PC-3 (cell line): ENCODE measurements at regions not wholly inside any gene's neighbourhood (a gene's known extent, or its start where the extent isn't known, plus 50 kb on each side); places are given as distances from the start of the nearest gene placed in this dataset.

Experiments
- CTCF ChIP-seq: fragments of 300-600 bp; sonication (generic); conservative IDR thresholded peaks from 2 replicates; pipeline ENCODE4 v1.5.1; 2017; ENCODE audit warnings: antibody characterized with exemption, low read depth, mild to moderate bottlenecking, low read length
- EZH2 ChIP-seq: fragments of 300-600 bp; sonication (generic); IDR thresholded peaks from one replicate; pipeline ENCODE4 v1.6.1; 2017; ENCODE audit warnings: antibody characterized with exemption, mild to moderate bottlenecking, low read length; ENCODE audit not compliant: unreplicated experiment
- EZH2phosphoT487 ChIP-seq: fragments of 300-600 bp; sonication (generic); IDR thresholded peaks from 2 replicates; pipeline ENCODE4 v1.6.1; 2018; ENCODE audit warnings: mild to moderate bottlenecking, antibody characterized with exemption, low read length, borderline replicate concordance

GRCh38 chr1:38488162-38488898 is 371.2 kb downstream of the RRAGC start:
- no peak for TF ChIP-seq EZH2
- no peak for TF ChIP-seq CTCF
- no peak for TF ChIP-seq EZH2phosphoT487
